Transverse colon (tissue), 4 donors: ENCODE measurements at regions not wholly inside any gene's neighbourhood (a gene's known extent, or its start where the extent isn't known, plus 50 kb on each side); places are given as distances from the start of the nearest gene placed in this dataset.

Experiments
- DNase-seq: peaks from one replicate; pipeline ENCODE4 v3.0.0-alpha.2; 2019
- H3K27ac ChIP-seq, 4 donors: fragments of 200-600 bp; sonication (generic); 2 replicates each; pipeline ENCODE4 v1.5.1; 2016 to 2018; ENCODE audit warnings: inconsistent platforms in 4 of 4
- H3K27me3 ChIP-seq: fragments of 200-600 bp; sonication (generic); 2 replicates; pipeline ENCODE4 v1.5.1; 2017; ENCODE audit warnings: inconsistent platforms
- H3K36me3 ChIP-seq, 4 donors: fragments of 200-600 bp; sonication (generic); 2 replicates each; pipeline ENCODE4 v1.5.1; 2017 to 2019; ENCODE audit warnings: inconsistent platforms in 4 of 4
- H3K4me1 ChIP-seq, 4 donors: fragments of 200-600 bp; sonication (generic); 2 replicates each; pipeline ENCODE4 v1.5.1; 2017 to 2020; ENCODE audit warnings: inconsistent platforms in 4 of 4
- H3K4me3 ChIP-seq, 4 donors: fragments of 200-600 bp; sonication (generic); 1 replicate in 1 of 4; 2 replicates in 3 of 4; pipeline versions ENCODE4 v1.5.1 to v1.6.1; 2017 to 2019; ENCODE audit warnings: inconsistent platforms in 4 of 4
- H3K9me3 ChIP-seq, 2 donors: fragments of 200-600 bp; sonication (generic); 2 replicates each; pipeline ENCODE4 v1.5.1; 2017 to 2019; ENCODE audit warnings: inconsistent platforms in 2 of 2
- EP300 ChIP-seq: sonication (generic); formaldehyde crosslinking; IDR thresholded peaks from one replicate; pipeline ENCODE4 v1.6.1; 2017; ENCODE audit warnings: antibody characterized with exemption, low read depth
- POLR2A ChIP-seq: fragments of 450-650 bp; IDR thresholded peaks from one replicate; pipeline ENCODE4 v1.6.1; 2016; ENCODE audit warnings: antibody characterized with exemption, mild to moderate bottlenecking, moderate library complexity
- POLR2AphosphoS5 ChIP-seq, 3 donors: sonication (generic); formaldehyde crosslinking; IDR thresholded peaks; one replicate each; pipeline ENCODE4 v1.6.1; 2016; ENCODE audit warnings: antibody characterized with exemption in 3 of 3
- WGBS, 2 donors: methylation state at CpG; one replicate each; pipeline ENCODE4 v1.1.5; 2018; ENCODE audit warnings: low coverage in 1 of 2; 5-methylcytosine and 5-hydroxymethylcytosine counted together
- in situ Hi-C, 4 donors: fragments of 200-750 bp; cut with MboI; loops; one replicate each; pipeline versions ENCODE4 v1.15.0 to v1.15.1; 2017; ENCODE audit warnings: low sequenced_read_pairs in 3 of 4, low pct_ligation_motif_present in 1 of 4, low pct_unique_long_range_greater_than_20kb in 1 of 4
- intact Hi-C: fragments of 100-400 bp; cut with DNase I; formaldehyde crosslinking; loops from one replicate; pipeline ENCODE4 v1.15.1; 2023; ENCODE audit warnings: low total_unique reads
- TF ChIP-seq, protein P1 (sequence below), 5 experiments: fragments of 200-600 bp in 3 of 5; fragments of 450-650 bp in 2 of 5; sonication (generic) in 3 of 5; IDR thresholded peaks; 1 replicate in 2 of 5; 2 replicates in 3 of 5; pipeline ENCODE4 v1.5.1; 2016 to 2017; ENCODE audit warnings: antibody characterized with exemption in 5 of 5, inconsistent platforms in 3 of 5, mild to moderate bottlenecking in 2 of 5, moderate library complexity in 1 of 5

DNA sequence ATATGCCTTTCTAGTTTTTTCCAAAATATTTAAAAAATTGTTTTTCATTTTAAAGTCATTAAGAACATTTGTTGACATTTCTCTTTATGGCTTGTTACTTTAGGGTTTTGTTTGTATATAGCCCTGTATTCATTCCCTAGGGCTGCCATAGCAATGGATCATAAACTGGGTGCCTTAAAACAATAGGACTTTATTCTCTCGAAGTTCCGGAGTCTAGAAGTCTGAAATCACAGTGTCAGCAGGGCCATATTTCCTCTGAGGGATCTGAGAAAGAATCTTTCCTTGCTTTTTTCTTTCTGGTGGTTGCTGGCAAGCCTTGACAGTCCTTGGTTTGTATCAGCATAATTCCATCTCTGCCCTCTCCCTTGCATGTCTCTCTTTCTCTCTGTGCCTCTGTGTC lies 63.4 kb upstream of the CADPS start:
- DNase-seq = no peak
- no peaks in the 10 kb centered on the region for H3K36me3 ChIP-seq
- no peaks in the 10 kb centered on the region for H3K9me3 ChIP-seq
- peak overlapping the region; percentile 70 to 80 (median 74) for H3K27ac ChIP-seq
- TF ChIP-seq, protein P1, sequence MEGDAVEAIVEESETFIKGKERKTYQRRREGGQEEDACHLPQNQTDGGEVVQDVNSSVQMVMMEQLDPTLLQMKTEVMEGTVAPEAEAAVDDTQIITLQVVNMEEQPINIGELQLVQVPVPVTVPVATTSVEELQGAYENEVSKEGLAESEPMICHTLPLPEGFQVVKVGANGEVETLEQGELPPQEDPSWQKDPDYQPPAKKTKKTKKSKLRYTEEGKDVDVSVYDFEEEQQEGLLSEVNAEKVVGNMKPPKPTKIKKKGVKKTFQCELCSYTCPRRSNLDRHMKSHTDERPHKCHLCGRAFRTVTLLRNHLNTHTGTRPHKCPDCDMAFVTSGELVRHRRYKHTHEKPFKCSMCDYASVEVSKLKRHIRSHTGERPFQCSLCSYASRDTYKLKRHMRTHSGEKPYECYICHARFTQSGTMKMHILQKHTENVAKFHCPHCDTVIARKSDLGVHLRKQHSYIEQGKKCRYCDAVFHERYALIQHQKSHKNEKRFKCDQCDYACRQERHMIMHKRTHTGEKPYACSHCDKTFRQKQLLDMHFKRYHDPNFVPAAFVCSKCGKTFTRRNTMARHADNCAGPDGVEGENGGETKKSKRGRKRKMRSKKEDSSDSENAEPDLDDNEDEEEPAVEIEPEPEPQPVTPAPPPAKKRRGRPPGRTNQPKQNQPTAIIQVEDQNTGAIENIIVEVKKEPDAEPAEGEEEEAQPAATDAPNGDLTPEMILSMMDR (IDR thresholded peaks at IDR 0.05) = no peak
- TF ChIP-seq POLR2A = no peak
- no peak for TF ChIP-seq EP300
- peak in 1 of 3 donors; percentile 36 for TF ChIP-seq POLR2AphosphoS5 (IDR thresholded peaks at IDR 0.05)
- H3K4me3 ChIP-seq = no peak overlapping the region
- in situ Hi-C loops (no loop called here), intact Hi-C loops (no loop called here)
- H3K27me3 ChIP-seq = no peaks in the 10 kb centered on the region
- H3K4me1 ChIP-seq = peaks cover 0 to 53% (median 32%) of the 10 kb centered on the region in 4 donors
- 49 to 90% methylated on average over 2 of the region's 2 CpGs for WGBS, 2 donors

DNA sequence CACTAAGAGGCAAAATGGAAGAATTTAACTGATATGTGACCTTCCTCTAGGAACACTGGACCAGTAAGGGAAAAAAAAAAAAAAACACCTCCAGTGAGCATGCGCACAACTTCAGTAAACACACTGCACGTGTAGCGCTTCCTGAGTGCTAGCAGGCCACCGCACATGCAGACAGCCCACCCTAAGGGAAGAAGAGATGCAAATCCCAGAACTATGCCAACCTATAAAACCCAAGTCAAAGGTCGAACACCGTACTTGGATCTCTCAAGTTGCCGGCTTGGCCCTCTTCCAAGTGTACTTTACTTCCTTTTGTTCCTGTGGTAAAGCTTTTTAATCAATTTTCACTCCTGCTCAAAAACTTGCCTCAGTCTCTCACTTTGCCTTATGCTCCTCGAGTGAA lies 64.5 kb upstream of the CADPS start:
- 36 to 39% methylated on average over 3 to 8 of the region's 8 CpGs for WGBS, 2 donors
- in situ Hi-C loops = no loop called here
- intact Hi-C loops = no loop called here
- Histone ChIP-seq H3K4me3 (no peak overlapping the region), H3K36me3 (no peaks in the 10 kb centered on the region), H3K9me3 (no peaks in the 10 kb centered on the region), H3K27me3 (no peaks in the 10 kb centered on the region), H3K27ac (peak overlapping the region; percentile 70 to 80 (median 74)), H3K4me1 (peaks cover 0 to 53% (median 32%) of the 10 kb centered on the region in 4 donors)
- DNase-seq = peak; percentile 68
- TF ChIP-seq POLR2AphosphoS5 (IDR thresholded peaks at IDR 0.05) (no peak), EP300 (no peak), POLR2A (no peak)
- TF ChIP-seq, protein P1 (IDR thresholded peaks at IDR 0.05) = no peak

DNA sequence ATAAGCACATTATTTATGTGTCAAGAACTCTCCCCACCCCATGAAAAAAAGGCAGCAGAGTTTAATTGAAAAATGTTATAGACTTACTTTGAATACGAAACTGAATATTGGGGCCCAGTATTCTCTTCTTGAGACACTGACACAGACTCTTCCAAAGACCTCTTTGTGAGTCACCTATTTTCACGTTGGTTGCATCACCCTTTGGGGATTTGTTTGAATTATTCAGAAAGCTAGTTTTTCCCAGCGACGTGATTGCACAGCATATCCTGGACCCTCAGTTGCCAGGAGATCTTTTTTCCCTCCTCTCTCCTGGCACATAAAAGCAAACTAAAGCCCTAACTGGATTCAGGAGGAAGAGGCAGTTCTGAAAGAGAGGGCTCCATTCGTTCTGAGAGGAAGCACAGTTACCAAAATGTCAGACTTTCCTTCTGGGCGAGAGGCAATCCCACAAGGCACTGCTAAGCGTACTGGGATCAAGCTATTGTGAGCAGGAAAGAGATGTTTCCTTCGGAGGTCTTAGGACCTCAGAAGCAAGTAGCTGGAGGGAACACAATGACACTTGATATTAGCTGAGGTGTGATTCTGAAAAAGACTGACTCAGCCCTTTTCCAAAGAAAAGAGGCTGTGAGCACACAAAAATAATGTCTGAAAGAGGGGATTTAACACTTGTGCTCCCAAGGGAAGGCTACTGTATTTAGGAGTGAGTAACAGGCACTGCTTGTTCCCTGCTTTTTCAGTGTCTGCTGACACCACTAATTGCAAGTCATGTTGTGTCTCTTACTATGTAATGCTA lies 65.8 kb upstream of the CADPS start:
- TF ChIP-seq EP300 = no peak
- TF ChIP-seq, protein P1 (IDR thresholded peaks at IDR 0.05) = no peak
- TF ChIP-seq POLR2AphosphoS5 (IDR thresholded peaks at IDR 0.05) = no peak
- no peak for TF ChIP-seq POLR2A
- DNase-seq = no peak
- 58 to 64% methylated on average over 8 of the region's 8 CpGs for WGBS, 2 donors
- H3K27me3 ChIP-seq = no peaks in the 10 kb centered on the region
- H3K27ac ChIP-seq = peak overlapping the region in 1 of 4 donors; percentile 77
- H3K9me3 ChIP-seq = no peaks in the 10 kb centered on the region
- in situ Hi-C loops (no loop called here), intact Hi-C loops (no loop called here)
- peaks cover 0 to 44% (median 25%) of the 10 kb centered on the region in 4 donors for H3K4me1 ChIP-seq
- H3K4me3 ChIP-seq = no peak overlapping the region
- H3K36me3 ChIP-seq = no peaks in the 10 kb centered on the region

DNA sequence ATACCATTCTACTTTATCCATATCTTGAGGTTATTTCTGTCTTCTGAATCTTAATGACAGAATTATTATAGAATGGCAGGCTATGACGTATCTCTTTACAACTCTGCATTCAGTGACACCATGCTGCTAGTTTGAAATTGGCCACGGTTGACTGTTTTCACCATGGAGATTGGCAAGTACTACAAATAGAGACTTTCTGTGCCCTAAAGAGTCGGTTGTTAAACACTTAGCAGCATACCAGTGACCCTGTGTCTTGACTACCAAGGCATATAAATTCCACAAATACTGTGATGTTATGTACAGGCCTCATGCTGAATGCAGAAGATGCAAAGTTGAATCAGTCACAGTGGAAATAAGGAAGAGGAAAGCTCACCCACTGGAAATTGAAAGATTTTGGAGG lies 67.0 kb upstream of the CADPS start:
- 44 to 46% methylated on average over 3 of the region's 3 CpGs for WGBS, 2 donors
- Histone ChIP-seq H3K4me1 (peaks cover 0 to 31% (median 16%) of the 10 kb centered on the region in 4 donors), H3K4me3 (no peak overlapping the region), H3K27me3 (no peaks in the 10 kb centered on the region), H3K9me3 (no peaks in the 10 kb centered on the region), H3K27ac (no peak overlapping the region), H3K36me3 (no peaks in the 10 kb centered on the region)
- no peak for TF ChIP-seq POLR2A
- TF ChIP-seq POLR2AphosphoS5 (IDR thresholded peaks at IDR 0.05) = no peak
- TF ChIP-seq, protein P1 (IDR thresholded peaks at IDR 0.05) = no peak
- no peak for TF ChIP-seq EP300
- intact Hi-C loops (no loop called here), in situ Hi-C loops (no loop called here)
- no peak for DNase-seq
